ENCODE measurements at regions not wholly inside any gene's neighbourhood (a gene's known extent, or its start where the extent isn't known, plus 50 kb on each side); places are given as distances from the start of the nearest gene placed in this dataset.

GRCh38 chr3:65037861-65038260, 350.1 kb upstream of the ADAMTS9 start:
- TF ChIP-seq POLR2A (IDR thresholded peaks at IDR 0.05) = no peak
- TF ChIP-seq, protein P1, sequence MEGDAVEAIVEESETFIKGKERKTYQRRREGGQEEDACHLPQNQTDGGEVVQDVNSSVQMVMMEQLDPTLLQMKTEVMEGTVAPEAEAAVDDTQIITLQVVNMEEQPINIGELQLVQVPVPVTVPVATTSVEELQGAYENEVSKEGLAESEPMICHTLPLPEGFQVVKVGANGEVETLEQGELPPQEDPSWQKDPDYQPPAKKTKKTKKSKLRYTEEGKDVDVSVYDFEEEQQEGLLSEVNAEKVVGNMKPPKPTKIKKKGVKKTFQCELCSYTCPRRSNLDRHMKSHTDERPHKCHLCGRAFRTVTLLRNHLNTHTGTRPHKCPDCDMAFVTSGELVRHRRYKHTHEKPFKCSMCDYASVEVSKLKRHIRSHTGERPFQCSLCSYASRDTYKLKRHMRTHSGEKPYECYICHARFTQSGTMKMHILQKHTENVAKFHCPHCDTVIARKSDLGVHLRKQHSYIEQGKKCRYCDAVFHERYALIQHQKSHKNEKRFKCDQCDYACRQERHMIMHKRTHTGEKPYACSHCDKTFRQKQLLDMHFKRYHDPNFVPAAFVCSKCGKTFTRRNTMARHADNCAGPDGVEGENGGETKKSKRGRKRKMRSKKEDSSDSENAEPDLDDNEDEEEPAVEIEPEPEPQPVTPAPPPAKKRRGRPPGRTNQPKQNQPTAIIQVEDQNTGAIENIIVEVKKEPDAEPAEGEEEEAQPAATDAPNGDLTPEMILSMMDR (IDR thresholded peaks at IDR 0.05) = no peak

Data from transverse colon (tissue), 3 donors.